K562 (cell line): ENCODE measurements at regions not wholly inside any gene's neighbourhood (a gene's known extent, or its start where the extent isn't known, plus 50 kb on each side); places are given as distances from the start of the nearest gene placed in this dataset.

ENCODE experiments used
- ATAC-seq: fragments of 200-7000 bp; cut with Tn5 transposase; 3 replicates; pipeline ENCODE4 v1.9.1; 2020; ENCODE audit warnings: moderate library complexity
- BruUV-seq: library from RNA; stranded (reverse); fragments of 400-500 nt; replicated peaks from 2 replicates; lab custom pipeline; 2021; lab: Mats Ljungman, UMichigan
- CTCF ChIA-PET: fragments of 300-600 bp; formaldehyde crosslinking; extraction: SDS; loops from one replicate; lab custom pipeline; 2021; ENCODE audit warnings: low intra/inter-chr PET ratio; lab: Yijun Ruan, JAX
- POLR2A ChIA-PET: fragments of 300-600, 350-650 bp; sonication (Branson Sonifier 250); formaldehyde crosslinking; extraction: SDS; loops from one replicate; lab custom pipeline; 2021; ENCODE audit warnings: antibody characterized with exemption, inconsistent platforms; lab: Yijun Ruan, JAX
- DNase-seq, 4 experiments: peaks; one replicate each; pipeline versions ENCODE4 v3.0.0 to v3.0.0-alpha.2; 2011 to 2018; ENCODE audit warnings: low spot score in 3 of 4, mixed read lengths in 3 of 4; ENCODE audit errors: extremely low read depth in 1 of 4
- FAIRE-seq: peaks from 2 replicates; lab custom pipeline; 2011; peaks lifted over from hg19 to GRCh38; lab: Jason Lieb, UNC
- H2AFZ ChIP-seq: 2 replicates; pipeline ENCODE4 v1.6.0; 2011; ENCODE audit warnings: low read depth, low read length, control low read depth, inconsistent platforms
- H3K27ac ChIP-seq: fragments of 200-600 bp; 3 replicates; pipeline ENCODE4 v1.8.0; 2011; ENCODE audit warnings: low read depth, mild to moderate bottlenecking, control low read depth, inconsistent platforms, low read length, moderate library complexity, mixed read lengths; ENCODE audit errors: extremely low read depth
- H3K27me3 ChIP-seq, 2 experiments: fragments of 300-600 bp in 1 of 2; 2 replicates in 1 of 2; 3 replicates in 1 of 2; pipeline versions ENCODE4 v1.6.0 to v1.8.0; 2011; ENCODE audit warnings: inconsistent platforms in 2 of 2, low read length in 2 of 2, mild to moderate bottlenecking in 1 of 2, mixed read lengths in 1 of 2, moderate library complexity in 1 of 2; ENCODE audit not compliant: control insufficient read depth in 2 of 2, insufficient read depth in 2 of 2
- H3K36me3 ChIP-seq: fragments of 300-600 bp; 3 replicates; pipeline ENCODE4 v1.8.0; 2011; ENCODE audit warnings: mild to moderate bottlenecking, low read length, inconsistent platforms; ENCODE audit not compliant: control insufficient read depth, insufficient read depth
- H3K4me1 ChIP-seq, 2 experiments: fragments of 200-600 bp in 1 of 2; replicated peaks in 1 of 2; 2 replicates in 1 of 2; 3 replicates in 1 of 2; pipeline versions ENCODE4 v1.5.1 to v1.8.0; 2011; ENCODE audit warnings: inconsistent platforms in 2 of 2, low read length in 2 of 2, mild to moderate bottlenecking in 1 of 2, mixed read lengths in 1 of 2, moderate library complexity in 1 of 2; ENCODE audit not compliant: control insufficient read depth in 2 of 2, insufficient read depth in 2 of 2
- H3K4me2 ChIP-seq: 2 replicates; pipeline ENCODE4 v1.6.1; 2011; ENCODE audit warnings: low read length, control low read depth, inconsistent platforms, mixed read lengths; ENCODE audit not compliant: insufficient read depth
- H3K4me3 ChIP-seq: fragments of 200-600 bp; sonication (generic), shearing (Covaris generic); 2 replicates; pipeline ENCODE4 v1.5.1; 2016; ENCODE audit warnings: control low read depth, inconsistent platforms
- H3K79me2 ChIP-seq: fragments of 200-600 bp; 3 replicates; pipeline ENCODE4 v1.8.0; 2011; ENCODE audit warnings: low read length, inconsistent platforms; ENCODE audit not compliant: control insufficient read depth, insufficient read depth
- H3K9ac ChIP-seq, 2 experiments: 2 replicates each; pipeline versions ENCODE4 v1.6.0 to v1.6.1; 2011; ENCODE audit warnings: low read depth in 2 of 2, low read length in 2 of 2, control low read depth in 1 of 2, inconsistent platforms in 1 of 2, mild to moderate bottlenecking in 1 of 2, mixed read lengths in 1 of 2; ENCODE audit not compliant: insufficient read depth in 1 of 2
- H3K9me1 ChIP-seq: one replicate; pipeline ENCODE4 v1.6.0; 2011; ENCODE audit warnings: inconsistent platforms, mild to moderate bottlenecking, low read length, moderate library complexity; ENCODE audit not compliant: control insufficient read depth, insufficient read depth
- H3K9me3 ChIP-seq: replicated peaks from 2 replicates; pipeline ENCODE4 v1.5.1; 2011; ENCODE audit warnings: low read depth, low read length, inconsistent platforms; ENCODE audit not compliant: control insufficient read depth, insufficient read depth
- H4K20me1 ChIP-seq: replicated peaks from 2 replicates; pipeline ENCODE4 v1.6.1; 2011; ENCODE audit warnings: low read length, inconsistent platforms, mixed read lengths; ENCODE audit not compliant: control insufficient read depth, insufficient read depth
- RAD51 ChIP-seq: fragments of 450-650 bp; IDR thresholded peaks from 2 replicates; pipeline ENCODE4 v1.7.1; 2016; ENCODE audit warnings: low read depth, mild to moderate bottlenecking, borderline replicate concordance
- RBM25 ChIP-seq: fragments of 200-400 bp; formaldehyde crosslinking; IDR thresholded peaks from 2 replicates; pipeline ENCODE4 v1.6.1; 2018; ENCODE audit warnings: low read length, low read depth, moderate library complexity; ENCODE audit not compliant: severe bottlenecking
- RFX7 ChIP-seq: fragments of 250-450 bp; sonication (Bioruptor Pico); IDR thresholded peaks from 2 replicates; pipeline ENCODE4 v1.5.1; 2021; ENCODE audit warnings: mild to moderate bottlenecking
- TFE3 ChIP-seq: fragments of 450-650 bp; formaldehyde crosslinking; IDR thresholded peaks from 2 replicates; pipeline ENCODE4 v1.4.0; 2020; ENCODE audit warnings: mild to moderate bottlenecking, mixed read lengths
- USF2 ChIP-seq: sonication (generic); formaldehyde crosslinking; IDR thresholded peaks from 2 replicates; pipeline ENCODE4 v1.5.0; 2020; ENCODE audit warnings: missing genetic modification reagents
- ZFP36 ChIP-seq: fragments of 150-350 bp; IDR thresholded peaks from 2 replicates; pipeline ENCODE4 v1.6.1; 2018; ENCODE audit warnings: low read length, low read depth; ENCODE audit not compliant: partially characterized antibody
- ZNF79 ChIP-seq: fragments of 250-450 bp; sonication (Bioruptor Pico); IDR thresholded peaks from 2 replicates; pipeline ENCODE4 v1.4.0; 2020; ENCODE audit warnings: low read depth, mild to moderate bottlenecking, moderate library complexity
- WGBS: fragments of 100-300 bp; shearing (Covaris generic); methylation state at CpG from one replicate; pipeline ENCODE4 v1.1.6; 2016; ENCODE audit warnings: low coverage, mixed read lengths; ENCODE audit not compliant: insufficient coverage; ENCODE audit errors: missing lambda C conversion rate; 5-methylcytosine and 5-hydroxymethylcytosine counted together
- in situ Hi-C: fragments of 300-500 bp; cut with MboI; formaldehyde crosslinking; loops from 4 replicates; pipeline ENCODE4 v1.15.0; 2018; ENCODE audit warnings: inconsistent platforms, mixed read lengths
- intact Hi-C: fragments of 100-400 bp; cut with micrococcal nuclease; formaldehyde crosslinking; loops from 2 replicates; pipeline ENCODE4 v1.14.2; 2022

GRCh38 chr2:120815292-120815691 is 79.6 kb downstream of the GLI2 start:
- H3K79me2 ChIP-seq, result no peaks in the 10 kb centered on the region
- peak; percentile 58 for TF ChIP-seq USF2 (CRISPR knock-in tag)
- no peak for TF ChIP-seq RFX7 (CRISPR knock-in tag)
- TF ChIP-seq ZNF79, result no peak
- TF ChIP-seq RAD51, result peak; percentile 26; the same call in 1 of the 2 replicates
- TF ChIP-seq RBM25, result peak; percentile 36
- peak; percentile 37 for TF ChIP-seq TFE3 (CRISPR knock-in tag)
- peak; percentile 25 for TF ChIP-seq ZFP36
- no peak for ATAC-seq
- no peak for DNase-seq
- no peak overlapping the region for H3K4me2 ChIP-seq
- no peaks in the 10 kb centered on the region for H3K9me3 ChIP-seq
- no TSS peak for BruUV-seq
- H3K9me1 ChIP-seq, result no peaks in the 10 kb centered on the region
- peaks cover 8% of the 10 kb centered on the region; the same call in 1 of the 2 replicates for H4K20me1 ChIP-seq
- H3K9ac ChIP-seq, result no peak overlapping the region
- H3K27ac ChIP-seq, result no peak overlapping the region
- 1% methylated on average over 11 of the region's 12 CpGs for WGBS
- no peak overlapping the region for H2AFZ ChIP-seq
- no peak overlapping the region for H3K4me3 ChIP-seq
- no peaks in the 10 kb centered on the region for H3K36me3 ChIP-seq
- H3K4me1 ChIP-seq, result 0 out of 5 replicates have a peak, but pooled peaks cover 0 to 1% of the 10 kb centered on the region in 2 experiments
- peaks cover 17 to 74% of the 10 kb centered on the region in 2 experiments for H3K27me3 ChIP-seq
- POLR2A ChIA-PET, result interaction anchor here (0.6 kb wide), 1 partner anchor 20 kb away, joined by 4 read pairs; no protein-coding TSS in a partner anchor
- CTCF ChIA-PET, result no interaction called here
- no peak for FAIRE-seq
- in situ Hi-C loops, result no loop called here
- intact Hi-C loops, result no loop called here
